ENCODE measurements at regions not wholly inside any gene's neighbourhood (a gene's known extent, or its start where the extent isn't known, plus 50 kb on each side); places are given as distances from the start of the nearest gene placed in this dataset.

DNA sequence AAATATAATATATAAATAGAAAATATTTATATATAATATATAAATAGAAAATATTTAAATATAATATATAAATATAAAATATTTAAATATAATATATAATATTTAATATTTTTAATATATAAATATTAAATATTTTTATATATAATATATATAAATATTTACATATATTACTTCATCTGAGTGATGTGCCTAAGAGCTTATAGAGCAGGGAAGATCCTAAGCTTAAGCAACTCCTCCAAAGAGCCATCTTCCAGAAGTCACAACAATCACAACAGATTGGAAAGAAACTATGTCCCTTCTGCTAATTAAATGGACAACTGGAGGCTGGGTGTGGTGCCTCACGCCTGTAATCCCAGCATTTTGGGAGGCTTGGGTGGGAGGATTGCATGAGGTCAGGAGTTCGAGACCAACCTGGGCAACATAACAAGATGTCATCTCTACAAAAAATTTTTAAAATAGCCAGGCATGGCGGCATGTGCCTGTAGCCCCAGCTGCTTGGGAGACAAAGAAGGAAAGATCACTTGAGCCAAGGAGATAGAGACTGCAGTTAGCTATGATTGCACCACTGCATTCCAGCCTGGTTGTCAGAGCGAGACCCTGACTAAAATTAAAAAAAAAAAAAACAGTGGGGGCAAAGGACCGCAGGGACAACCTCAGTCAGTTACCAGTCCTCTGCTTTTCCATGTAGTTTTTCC is 198.7 kb downstream of the SKIDA1 start:
- no peak for DNase-seq (ENCODE audit: low spot score)

DNA sequence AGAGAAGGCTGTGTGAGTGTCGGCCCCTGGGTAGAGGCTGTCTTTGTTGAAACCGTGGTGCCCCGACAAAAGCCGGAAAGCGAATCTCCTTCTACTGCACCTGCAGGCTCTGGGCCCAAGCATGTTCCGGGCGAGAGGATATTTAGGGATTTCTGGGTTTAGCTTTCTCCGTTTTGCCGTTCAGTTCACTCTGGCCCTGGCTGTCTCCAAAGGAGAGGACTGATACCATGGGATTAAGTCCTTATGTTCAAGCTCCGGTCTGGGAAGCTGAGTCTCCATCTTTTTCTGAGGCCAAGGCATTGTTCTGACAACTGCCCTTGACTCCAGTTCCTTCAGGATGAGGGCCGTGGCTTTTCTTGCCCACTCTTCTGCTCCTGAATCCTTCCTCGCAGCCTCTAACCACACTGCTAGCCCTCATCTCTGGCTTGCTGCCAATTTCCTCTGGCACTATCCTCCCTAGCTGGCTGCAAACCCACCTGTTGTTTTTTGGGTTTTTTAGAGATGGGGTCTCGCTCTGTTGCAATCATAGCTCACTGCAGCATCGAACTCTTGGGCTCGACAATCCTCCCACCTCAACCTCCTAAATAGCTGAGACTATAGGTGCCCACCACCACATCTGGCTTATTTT is 206.8 kb downstream of the SKIDA1 start:
- DNase-seq (ENCODE audit: low spot score), result peak; percentile 59

DNA sequence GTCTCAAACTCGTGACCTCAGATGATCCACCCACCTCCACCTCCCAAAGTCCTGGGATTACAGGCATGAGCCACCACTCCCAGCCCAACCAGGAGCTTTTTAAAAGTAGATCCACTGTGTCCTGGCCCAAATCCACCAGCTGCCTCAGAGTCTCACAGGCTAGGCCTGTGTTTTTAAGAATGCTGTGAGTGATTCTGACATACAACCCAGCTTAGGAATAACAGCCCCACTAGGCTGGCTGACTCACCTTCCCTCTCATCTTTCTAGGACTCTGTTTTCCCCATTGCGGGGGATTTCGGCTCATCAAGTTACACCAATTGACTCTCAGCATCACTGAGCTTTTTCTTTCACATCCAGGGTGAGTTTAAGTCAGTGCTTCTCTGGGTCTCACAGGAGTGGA is 207.6 kb downstream of the SKIDA1 start:
- no peak for DNase-seq (ENCODE audit: low spot score)

DNA sequence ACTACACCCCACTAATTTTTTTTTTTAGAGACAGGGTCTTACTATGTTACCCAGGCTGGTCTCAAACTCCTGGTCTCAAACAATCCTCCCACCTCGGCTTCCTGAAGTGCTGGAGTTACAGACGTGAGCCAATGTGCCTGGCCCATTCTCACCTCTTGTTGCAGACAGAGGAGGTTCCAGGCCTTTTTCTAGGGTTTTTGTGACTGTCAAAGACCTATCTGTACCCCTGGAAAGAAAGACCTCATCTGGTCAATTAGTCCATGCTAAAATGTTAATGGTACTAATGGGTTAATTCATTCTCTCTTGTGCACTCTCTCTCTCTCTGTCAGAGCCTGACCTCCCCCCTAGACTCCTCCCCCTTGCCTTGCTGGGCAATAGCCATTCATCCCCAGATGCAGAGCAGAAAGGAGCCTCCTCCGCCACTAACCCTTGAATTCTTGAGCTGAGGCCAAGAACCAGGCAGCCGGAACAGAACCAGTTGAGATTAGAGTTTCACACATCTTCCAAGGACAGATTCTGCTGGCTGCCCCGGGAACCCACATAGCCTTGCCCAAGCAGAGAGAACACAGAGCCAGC is 209.7 kb downstream of the SKIDA1 start:
- DNase-seq (ENCODE audit: low spot score), result peak; percentile 46

DNA sequence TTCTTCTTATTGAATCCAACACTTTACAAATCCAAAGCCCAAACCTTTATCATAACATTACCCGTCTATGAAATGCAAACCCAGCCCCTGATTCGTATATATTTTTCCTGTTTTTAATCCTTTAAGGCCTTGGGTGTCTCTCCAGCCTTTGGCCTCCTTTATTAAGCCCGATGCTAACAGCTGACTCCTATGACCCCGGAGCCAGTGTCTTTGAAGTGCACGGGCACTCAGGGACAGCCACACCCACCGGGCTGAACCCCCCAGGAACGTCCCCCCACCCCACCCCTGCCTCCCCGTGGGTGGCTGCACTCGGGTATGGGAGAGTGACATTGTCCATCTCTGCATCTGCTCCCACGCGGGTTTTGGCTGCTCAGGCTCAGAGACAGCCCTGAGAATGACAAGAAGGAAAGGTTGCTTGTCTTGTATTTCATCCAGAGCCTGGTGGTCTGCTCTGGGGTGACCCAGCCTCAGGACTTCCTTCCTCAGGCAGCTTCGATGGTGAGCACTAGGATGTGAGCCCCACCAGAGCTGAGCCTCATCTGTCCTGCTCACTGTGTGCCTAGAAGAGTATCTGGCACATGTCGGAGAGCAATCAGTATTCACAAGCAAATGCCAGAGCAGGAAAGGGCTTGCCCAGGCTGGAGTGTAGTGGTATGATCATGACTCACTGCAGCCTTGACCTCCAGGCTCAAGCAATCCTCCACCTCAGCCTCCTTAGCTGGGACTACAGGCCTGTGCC is 210.4 kb downstream of the SKIDA1 start:
- no peak for DNase-seq (ENCODE audit: low spot score)

DNA sequence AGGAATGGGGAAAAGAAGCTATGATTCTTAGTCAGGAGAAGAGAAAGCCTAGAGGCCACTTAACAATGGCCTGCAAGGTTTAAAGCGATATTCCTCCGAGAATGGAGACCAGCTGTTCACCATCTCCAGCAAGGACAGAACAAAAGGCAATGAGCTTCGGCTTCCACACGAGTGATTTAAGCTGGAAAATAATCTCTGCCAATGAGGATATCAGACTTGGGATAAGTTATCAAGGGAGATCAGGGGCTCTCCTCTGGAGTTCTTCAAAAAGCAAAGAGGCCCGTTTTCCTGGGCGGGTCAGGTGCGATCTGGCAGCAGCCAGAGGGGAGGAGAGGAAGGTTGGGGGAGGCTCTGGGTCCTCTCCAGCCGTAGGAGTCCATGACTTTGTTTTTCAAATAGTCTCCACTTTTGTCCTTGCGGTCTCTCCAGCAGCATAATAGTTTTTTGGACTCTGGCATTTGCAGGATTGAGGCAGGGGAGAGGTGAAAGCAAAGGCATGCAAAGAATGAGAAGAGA is 211.3 kb downstream of the SKIDA1 start:
- DNase-seq (ENCODE audit: low spot score), result no peak

DNA sequence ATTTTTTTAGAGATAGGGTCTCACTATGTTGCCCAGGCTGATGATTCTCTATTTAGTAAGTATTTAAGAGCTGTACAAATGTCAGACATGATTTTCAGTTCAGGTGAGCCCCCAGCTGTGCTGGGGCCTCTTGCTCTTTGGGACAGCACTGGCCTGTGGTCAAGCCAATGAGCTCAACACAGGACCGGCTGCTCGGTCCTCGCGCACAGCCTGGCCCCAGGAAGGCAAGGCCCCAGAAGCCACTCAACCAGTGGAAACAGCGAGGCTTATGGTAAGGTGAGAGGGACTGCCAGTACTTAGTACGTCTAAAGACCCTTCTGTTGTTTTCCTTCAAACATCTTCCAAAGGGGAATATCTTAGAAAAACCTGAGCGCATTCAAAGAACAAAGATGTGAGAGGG is 211.8 kb downstream of the SKIDA1 start:
- no peak for DNase-seq (ENCODE audit: low spot score)

DNA sequence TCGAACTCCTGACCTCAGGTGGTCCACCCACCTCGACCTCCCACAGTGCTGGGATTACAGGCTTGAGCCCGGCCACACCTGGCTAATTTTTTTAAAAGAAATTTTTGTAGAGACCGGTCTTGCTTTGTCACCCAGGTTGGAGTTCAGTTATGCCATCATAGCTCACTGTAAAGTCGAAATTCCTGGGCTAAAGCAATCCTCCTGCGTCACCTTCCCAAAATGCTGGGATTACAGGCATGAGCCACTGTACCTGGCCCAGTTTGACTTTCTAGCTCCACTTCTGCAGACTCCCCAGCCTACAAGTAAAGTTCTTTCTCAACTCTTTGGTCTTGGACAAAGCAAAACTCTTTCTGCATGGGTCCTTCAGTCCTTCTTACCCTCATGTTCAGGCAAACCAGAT is 214.1 kb downstream of the SKIDA1 start:
- no peak for DNase-seq (ENCODE audit: low spot score)

DNA sequence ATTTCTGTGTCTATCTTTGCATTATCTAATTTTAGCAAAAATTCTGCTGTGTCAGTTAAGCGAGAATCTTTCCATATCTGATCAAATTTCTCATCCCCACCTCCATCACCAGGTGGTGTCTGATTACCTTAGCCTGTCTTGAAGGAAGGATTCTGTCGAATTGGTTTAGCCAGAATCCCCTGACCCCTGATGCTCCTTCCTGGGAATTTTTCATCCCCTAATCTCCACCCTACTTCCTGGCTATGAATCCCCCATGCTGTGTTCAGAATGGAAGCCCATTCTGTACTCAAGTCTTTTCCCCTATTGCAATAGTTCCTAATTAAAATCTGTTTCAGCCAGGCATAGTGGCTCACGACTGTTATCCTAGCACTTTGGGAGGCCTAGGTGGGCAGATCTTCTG is 216.1 kb downstream of the SKIDA1 start:
- no peak for DNase-seq (ENCODE audit: low spot score)

DNA sequence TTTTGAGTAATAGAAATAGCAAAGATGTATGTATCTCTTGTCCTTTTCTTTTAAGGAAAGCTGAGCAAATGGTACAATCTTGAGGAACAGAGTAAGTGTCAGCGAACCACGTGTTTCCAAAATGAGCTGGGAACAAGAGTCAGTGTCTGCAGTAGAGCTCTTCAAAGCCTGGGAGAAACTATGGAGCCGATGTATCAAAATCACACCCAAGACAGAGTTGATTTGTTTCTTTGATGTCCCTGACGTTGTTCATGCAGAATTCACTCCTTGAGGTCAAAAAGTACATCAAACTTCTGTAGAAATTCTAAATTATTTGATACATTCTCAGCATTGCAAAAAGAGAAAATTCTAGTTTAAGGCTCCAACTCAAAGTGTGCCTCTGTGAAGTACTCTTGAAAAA is 216.5 kb downstream of the SKIDA1 start:
- DNase-seq (ENCODE audit: low spot score), result no peak

DNA sequence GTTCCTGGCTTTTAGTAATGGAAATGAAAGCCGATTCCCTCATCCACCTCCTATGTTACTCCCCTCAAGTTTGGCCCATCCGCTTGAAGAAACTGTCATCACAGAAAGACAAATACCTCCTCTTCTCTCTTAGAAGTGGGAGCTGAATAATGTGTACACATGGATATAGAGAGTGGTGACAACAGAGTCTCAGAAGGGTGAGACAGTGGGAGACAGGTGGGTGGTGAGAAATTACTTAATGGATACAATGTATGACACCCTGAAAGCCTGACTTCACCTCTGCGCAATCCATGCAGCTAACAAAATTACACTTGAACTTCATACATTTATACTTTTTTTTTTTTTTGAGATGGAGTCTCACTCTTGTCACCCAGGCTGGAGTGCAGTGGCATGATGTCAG is 217.5 kb downstream of the SKIDA1 start:
- DNase-seq (ENCODE audit: low spot score), result no peak

DNA sequence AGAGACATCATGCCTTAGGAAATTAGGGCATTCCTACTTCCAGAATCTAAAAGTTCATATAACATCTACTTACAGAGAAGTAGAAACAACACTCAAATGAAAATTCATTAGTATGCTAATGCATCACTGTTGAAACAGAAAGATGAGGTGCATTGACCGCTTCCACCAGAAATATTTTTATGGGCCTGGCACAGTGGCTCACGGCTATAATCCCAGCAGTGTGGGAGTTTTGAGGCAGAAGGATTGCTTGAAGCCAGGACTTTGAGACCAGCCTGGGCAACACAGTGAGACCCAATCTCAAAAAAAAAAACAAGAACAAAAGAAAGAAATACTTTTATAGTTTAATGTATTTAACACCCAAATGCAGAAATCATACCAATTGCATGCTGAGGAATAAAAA is 220.9 kb downstream of the SKIDA1 start:
- DNase-seq (ENCODE audit: low spot score), result no peak

DNA sequence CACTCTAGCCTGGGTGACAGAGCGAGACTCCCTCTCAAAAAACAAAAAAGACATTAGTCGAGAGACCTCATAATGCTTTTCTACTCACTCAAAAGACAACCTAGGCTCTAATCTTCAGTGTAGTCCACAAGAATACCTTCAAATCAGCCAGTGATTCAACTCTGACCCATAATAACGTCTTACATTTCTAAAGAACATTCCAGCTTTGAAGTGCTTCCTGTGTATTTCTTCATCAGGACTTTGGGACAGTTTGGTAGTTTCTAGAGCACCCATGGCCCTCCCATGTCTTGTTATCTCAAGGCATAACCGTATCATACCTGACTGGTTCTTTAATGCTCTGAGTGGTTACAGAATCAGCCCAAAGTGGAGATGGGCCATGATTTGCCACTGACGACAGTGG is 221.3 kb downstream of the SKIDA1 start:
- no peak for DNase-seq (ENCODE audit: low spot score)

DNA sequence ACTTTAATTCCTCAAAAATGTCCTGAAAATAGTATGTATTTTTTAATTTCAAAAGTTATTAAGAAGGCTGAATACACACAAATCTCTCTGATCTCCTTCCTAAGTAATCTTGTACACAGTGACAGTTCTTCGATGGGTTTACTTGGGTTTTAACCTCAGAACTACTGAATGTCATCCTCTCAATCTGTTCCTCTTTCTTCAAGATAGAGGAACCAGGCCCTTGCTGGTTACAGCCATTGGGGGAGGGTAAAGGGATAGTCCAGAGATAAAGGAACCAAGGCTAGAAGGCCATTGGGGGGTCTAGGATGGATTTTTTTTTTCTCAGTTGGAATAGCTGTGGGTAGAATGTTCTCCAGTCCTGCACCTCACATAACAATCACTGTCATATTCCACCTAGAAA is 224.9 kb downstream of the SKIDA1 start:
- no peak for DNase-seq (ENCODE audit: low spot score)

DNA sequence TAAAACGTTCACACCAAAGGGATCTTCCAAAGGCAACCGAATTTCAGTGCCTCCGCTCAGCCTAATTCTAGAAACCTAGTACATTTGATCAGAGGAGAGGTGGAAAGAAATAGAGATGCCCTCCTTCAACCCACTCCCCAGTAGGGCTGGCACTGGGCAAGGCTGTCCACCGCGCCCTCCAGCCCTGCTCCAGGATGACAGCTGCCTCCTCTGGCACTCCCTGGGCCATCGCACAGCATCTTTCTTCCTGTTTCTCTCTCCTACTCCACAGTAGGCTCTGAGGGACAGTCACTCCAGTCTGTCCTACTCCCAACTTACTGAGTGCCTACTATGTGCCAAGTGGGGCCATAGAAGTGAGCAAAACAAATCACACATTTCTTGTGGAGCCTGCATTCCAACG is 226.2 kb downstream of the SKIDA1 start:
- no peak for DNase-seq (ENCODE audit: low spot score)

DNA sequence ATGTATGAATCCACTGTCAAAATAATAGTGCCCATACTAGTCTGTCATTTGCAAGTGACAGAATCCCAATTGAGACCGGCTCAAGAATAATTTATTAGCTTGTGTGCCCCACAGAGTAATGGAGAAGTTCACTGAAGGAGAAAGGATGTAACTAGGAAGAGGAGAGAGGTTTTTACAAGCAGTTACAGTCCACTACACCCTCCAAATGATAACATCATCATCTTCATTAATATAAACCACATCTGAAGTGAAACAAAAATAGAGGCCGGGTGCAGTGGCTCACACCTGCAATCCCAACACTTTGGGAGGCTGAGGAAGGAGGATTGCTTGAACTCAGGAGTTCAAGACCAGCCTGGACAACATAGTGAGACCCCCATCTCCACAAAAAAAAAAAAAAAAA is 226.8 kb downstream of the SKIDA1 start:
- no peak for DNase-seq (ENCODE audit: low spot score)

DNA sequence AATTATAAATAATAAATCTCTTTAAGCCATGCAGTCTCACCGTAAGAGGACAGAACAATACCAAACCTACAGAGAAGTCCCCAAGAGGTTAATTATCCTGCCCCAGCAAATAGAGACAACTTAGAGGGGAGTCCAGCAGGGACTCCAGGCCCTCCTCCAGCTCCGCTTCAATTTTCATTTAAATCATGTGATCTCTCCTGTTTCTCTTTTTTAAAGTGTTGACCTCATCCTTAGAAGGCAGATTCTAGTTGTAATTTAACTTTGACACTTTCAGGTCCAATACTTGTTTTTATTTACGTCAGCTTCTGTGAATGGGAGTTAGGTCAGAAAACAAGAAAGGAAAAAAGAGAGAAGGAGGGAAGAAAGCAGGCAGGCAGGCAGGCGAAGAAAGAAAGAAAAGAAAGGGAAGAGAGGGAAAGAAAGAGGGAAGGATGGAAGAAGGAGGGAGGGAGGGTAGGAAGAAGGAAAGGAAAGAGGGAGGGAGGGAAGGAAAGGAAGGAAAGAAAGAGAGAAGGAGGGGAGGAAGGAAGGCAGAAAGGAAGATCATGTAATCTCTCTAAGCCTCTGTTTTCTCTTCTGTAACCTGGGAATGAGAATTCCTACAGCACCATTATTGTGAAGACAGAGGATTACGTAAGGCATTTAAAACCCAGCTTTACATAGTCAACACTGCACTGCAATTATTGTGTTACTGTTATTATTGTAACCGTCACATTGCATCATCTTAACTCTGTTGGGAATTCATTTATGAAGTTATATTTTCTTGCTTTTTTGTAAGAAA is 227.7 kb downstream of the SKIDA1 start:
- no peak for DNase-seq (ENCODE audit: low spot score)

DNA sequence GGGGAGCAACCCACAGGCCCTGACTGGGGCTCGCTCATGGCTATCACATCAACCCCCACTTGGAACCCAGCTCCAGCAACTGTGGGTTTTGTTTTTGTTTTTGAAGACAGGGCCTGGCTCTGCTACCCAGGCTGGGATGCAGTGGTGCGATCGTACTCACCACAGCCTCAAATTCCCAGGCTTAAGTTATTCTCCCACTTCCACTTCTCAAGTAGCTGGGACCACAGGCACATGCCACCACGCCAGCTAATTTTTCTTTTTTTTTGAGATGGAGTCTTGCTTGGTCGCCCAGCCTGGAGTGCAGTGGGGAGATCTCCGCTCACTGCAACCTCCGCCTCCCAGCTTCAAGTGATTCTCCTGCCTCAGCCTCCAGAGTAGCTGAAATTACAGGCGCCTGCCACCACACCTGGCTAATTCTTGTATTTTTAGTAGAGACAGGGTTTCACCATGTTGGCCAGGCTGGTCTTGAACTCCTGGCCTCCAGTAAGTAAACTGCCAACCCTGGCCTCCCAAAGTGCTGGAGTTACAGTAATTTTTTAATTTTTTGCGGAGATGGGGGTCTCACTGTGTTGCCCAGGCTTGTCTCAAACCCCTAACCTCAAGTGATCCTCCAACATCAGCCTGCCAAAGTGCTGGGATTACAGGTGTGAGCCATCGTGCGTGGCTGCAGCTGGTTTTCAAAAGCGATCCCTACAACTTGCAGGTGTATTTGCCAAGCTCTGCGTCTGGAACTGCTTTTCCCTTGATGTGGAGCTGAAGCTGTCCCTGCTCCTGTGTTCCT is 228.7 kb downstream of the SKIDA1 start:
- no peak for DNase-seq (ENCODE audit: low spot score)

DNA sequence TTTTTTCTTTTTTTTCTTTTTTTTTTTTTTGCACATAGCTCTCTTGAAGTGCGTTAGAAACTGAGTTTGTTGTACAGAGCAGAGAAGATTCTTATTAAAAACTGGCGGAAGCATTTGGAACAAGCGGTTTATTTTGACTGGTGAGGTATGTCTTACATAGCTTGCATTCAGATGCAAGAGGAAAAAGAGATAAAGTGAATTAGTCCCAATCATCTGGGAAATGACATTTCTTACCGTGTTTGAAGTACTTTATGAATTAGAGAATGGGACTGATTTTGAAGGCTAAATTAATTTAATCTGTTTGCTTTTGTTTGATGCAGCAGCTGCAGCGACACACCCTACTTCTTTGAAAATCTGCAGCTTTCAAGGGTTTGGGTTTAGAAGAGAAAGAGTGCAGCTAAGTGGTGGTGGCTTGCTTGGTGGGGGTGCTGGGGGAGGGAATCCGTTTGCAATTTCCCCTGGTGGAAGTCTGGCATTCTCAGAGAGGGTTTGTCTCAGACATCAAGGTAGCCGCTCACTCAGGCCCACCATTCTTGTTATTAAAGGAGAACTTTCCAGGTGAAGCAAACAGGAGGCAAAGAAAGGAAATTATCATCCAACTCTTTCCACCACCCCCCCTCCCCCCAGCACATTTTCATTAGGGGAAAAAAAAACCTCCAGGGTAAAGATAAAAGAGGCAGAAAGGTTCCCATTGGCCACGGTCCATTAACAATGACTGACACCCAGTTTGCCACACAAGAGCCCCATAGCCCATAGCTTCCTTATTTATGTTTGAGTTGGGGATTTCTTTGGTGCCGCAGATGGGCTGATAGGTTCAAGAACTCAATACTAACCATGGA is 231.7 kb downstream of the SKIDA1 start:
- no peak for DNase-seq (ENCODE audit: low spot score)

DNA sequence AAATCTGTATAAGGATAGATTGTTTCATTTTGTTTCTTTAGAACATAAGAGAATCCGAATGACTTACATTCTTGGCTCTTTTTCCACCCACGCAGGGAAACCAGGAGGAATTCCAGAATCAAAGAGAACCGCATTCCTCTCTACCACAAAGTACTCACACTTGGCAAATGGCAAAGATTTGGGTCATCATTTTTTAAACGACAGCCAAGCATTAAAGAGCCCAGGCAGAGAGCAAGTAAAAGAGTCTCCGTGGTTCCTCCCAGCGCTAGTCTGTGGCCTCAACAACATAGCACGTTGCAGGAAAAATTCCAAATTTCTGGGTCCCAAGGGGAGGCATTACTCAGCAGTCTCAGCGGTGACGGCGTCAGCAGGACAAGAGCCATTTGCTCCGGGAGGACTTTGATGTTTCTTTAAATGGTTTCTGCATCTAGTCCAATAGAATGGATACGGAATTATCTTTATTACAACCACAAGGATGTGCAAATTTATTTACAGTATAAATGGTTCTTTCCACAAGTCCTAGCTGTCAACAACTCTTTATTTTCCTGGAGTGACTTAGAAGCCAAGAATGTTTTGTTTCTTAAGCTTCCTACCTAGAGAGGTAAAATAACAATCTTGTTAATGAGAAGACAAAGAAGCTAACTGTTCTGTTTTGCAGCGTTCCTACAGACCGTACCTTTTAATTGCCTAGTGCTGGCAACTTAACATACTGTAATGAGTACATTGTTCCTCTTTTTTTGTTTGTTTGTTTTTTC is 232.5 kb downstream of the SKIDA1 start:
- DNase-seq (ENCODE audit: low spot score), result no peak
